ENCODE measurements at regions not wholly inside any gene's neighbourhood (a gene's known extent, or its start where the extent isn't known, plus 50 kb on each side); places are given as distances from the start of the nearest gene placed in this dataset.

- no peak for TF ChIP-seq CTCF (IDR thresholded peaks at IDR 0.05)
- no peak for TF ChIP-seq POLR2A (IDR thresholded peaks at IDR 0.05)
These were observed 227.3 kb downstream of the ERMARD start for GRCh38 chr6:169978615-169979161.

Measured in body of pancreas (tissue), 4 donors.